Right lobe of liver (tissue), 6 donors: ENCODE measurements at regions not wholly inside any gene's neighbourhood (a gene's known extent, or its start where the extent isn't known, plus 50 kb on each side); places are given as distances from the start of the nearest gene placed in this dataset.

Experiments
- ATAC-seq, 4 donors: fragments of 200-7000 bp; cut with Tn5 transposase; one replicate each; pipeline ENCODE4 v1.9.1; 2020; ENCODE audit warnings: mild to moderate bottlenecking in 4 of 4, moderate library complexity in 4 of 4
- DNase-seq, 3 donors: peaks; one replicate each; pipeline ENCODE4 v3.0.0-alpha.2; 2020
- H3K27ac ChIP-seq, 3 donors: fragments of 200-600 bp; one replicate each; pipeline ENCODE4 v1.8.0; 2022
- H3K27me3 ChIP-seq, 2 donors: fragments of 200-600 bp; one replicate each; pipeline ENCODE4 v1.8.0; 2022
- H3K36me3 ChIP-seq, 4 donors: fragments of 200-600 bp; sonication (generic) in 1 of 4; one replicate each; pipeline versions ENCODE4 v1.5.1 to v1.8.0; 2017 to 2022; ENCODE audit warnings: control low read depth in 1 of 4
- H3K4me1 ChIP-seq, 4 donors: fragments of 200-600 bp; sonication (generic) in 1 of 4; one replicate each; pipeline versions ENCODE4 v1.5.1 to v1.8.0; 2017 to 2022; ENCODE audit warnings: control low read depth in 1 of 4
- H3K4me3 ChIP-seq, 3 donors: fragments of 200-600 bp; one replicate each; pipeline ENCODE4 v1.8.0; 2022
- H3K9me3 ChIP-seq, 4 donors: fragments of 200-600 bp; sonication (generic) in 1 of 4; one replicate each; pipeline versions ENCODE4 v1.5.1 to v1.8.0; 2017 to 2022; ENCODE audit warnings: control low read depth in 1 of 4
- POLR2A ChIP-seq: fragments of 450-650 bp; IDR thresholded peaks from one replicate; pipeline ENCODE4 v1.6.1; 2017; ENCODE audit warnings: antibody characterized with exemption, mild to moderate bottlenecking
- WGBS: methylation state at CpG from one replicate; pipeline ENCODE4 v1.1.6; 2018; ENCODE audit warnings: low coverage, low lambda C conversion rate; ENCODE audit not compliant: insufficient coverage; ENCODE audit errors: missing lambda C conversion rate; 5-methylcytosine and 5-hydroxymethylcytosine counted together
- intact Hi-C, 2 donors: fragments of 100-400 bp; cut with DNase I; formaldehyde crosslinking; loops; one replicate each; pipeline versions ENCODE4 v1.11.2 to v1.14.1; 2022
- TF ChIP-seq, protein P1 (sequence below), 4 donors: fragments of 200-600 bp in 3 of 4; fragments of 450-650 bp in 1 of 4; IDR thresholded peaks; one replicate each; pipeline versions ENCODE4 v1.5.1 to v1.8.0; 2016 to 2022; ENCODE audit warnings: antibody characterized with exemption in 4 of 4, mild to moderate bottlenecking in 2 of 4
- donor health status: DM: no; HTN: yes; CAD: no.
- donor health status: DM: no; HTN: no; CAD: no.
- donor health status: DM: no; HTN: no; CAD: no.
- donor health status: DM: no; HTN: yes; CAD: no.
- donor health status: DM: no; HTN: yes; CAD: no.

GRCh38 chr13:73954808-73955207 lies 179.4 kb downstream of the KLF12 start:
- WGBS = 100% methylated on average over 1 of the region's 1 CpG
- no peak for ATAC-seq
- H3K36me3 ChIP-seq = no peaks in the 10 kb centered on the region
- intact Hi-C loops = no loop called here
- no peaks in the 10 kb centered on the region for H3K9me3 ChIP-seq
- no peak overlapping the region for H3K4me3 ChIP-seq
- no peak overlapping the region for H3K27ac ChIP-seq
- H3K27me3 ChIP-seq = no peaks in the 10 kb centered on the region
- no peaks in the 10 kb centered on the region for H3K4me1 ChIP-seq
- no peak for TF ChIP-seq POLR2A
- TF ChIP-seq, protein P1, sequence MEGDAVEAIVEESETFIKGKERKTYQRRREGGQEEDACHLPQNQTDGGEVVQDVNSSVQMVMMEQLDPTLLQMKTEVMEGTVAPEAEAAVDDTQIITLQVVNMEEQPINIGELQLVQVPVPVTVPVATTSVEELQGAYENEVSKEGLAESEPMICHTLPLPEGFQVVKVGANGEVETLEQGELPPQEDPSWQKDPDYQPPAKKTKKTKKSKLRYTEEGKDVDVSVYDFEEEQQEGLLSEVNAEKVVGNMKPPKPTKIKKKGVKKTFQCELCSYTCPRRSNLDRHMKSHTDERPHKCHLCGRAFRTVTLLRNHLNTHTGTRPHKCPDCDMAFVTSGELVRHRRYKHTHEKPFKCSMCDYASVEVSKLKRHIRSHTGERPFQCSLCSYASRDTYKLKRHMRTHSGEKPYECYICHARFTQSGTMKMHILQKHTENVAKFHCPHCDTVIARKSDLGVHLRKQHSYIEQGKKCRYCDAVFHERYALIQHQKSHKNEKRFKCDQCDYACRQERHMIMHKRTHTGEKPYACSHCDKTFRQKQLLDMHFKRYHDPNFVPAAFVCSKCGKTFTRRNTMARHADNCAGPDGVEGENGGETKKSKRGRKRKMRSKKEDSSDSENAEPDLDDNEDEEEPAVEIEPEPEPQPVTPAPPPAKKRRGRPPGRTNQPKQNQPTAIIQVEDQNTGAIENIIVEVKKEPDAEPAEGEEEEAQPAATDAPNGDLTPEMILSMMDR (IDR thresholded peaks at IDR 0.05) = no peak
- no peak for DNase-seq

DNA sequence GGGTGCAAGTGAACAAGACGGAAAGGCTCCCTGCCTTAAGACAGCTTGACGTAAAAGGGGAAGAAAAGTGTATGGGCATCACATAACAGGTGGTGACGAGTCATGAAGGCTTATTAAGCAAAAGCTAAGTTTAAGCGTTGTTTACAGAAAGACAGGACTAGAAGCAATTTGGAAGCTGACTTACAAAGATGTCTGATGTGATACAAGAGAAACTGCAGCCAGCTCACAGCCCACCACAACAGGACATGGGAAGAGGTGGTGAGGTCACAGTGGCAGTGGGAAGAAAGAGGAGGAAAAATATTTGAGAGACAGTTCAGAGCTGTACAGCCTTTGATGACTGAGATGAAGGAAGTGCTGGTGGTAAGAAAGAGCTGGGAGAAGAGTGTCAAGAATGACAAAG lies 181.6 kb downstream of the KLF12 start:
- DNase-seq (no peak), ATAC-seq (no peak)
- TF ChIP-seq POLR2A = no peak
- TF ChIP-seq, protein P1 (IDR thresholded peaks at IDR 0.05) = no peak
- no peak overlapping the region for H3K27ac ChIP-seq
- WGBS = 94% methylated on average over 2 of the region's 4 CpGs
- intact Hi-C loops = no loop called here
- no peaks in the 10 kb centered on the region for H3K4me1 ChIP-seq
- no peaks in the 10 kb centered on the region for H3K36me3 ChIP-seq
- no peaks in the 10 kb centered on the region for H3K9me3 ChIP-seq
- H3K27me3 ChIP-seq = no peaks in the 10 kb centered on the region
- no peak overlapping the region for H3K4me3 ChIP-seq

GRCh38 chr13:73948848-73949529 lies 185.2 kb downstream of the KLF12 start:
- Histone ChIP-seq H3K9me3 (no peaks in the 10 kb centered on the region), H3K27me3 (no peaks in the 10 kb centered on the region), H3K4me3 (no peak overlapping the region), H3K36me3 (no peaks in the 10 kb centered on the region), H3K4me1 (no peaks in the 10 kb centered on the region), H3K27ac (no peak overlapping the region)
- DNase-seq (no peak), ATAC-seq (no peak)
- intact Hi-C loops = no loop called here
- 36% methylated on average over 1 of the region's 1 CpG for WGBS
- TF ChIP-seq, protein P1 (IDR thresholded peaks at IDR 0.05) = no peak
- no peak for TF ChIP-seq POLR2A

- WGBS = 100% methylated on average over 1 of the region's 5 CpGs
- Histone ChIP-seq H3K9me3 (no peaks in the 10 kb centered on the region), H3K27ac (no peak overlapping the region), H3K27me3 (no peaks in the 10 kb centered on the region), H3K36me3 (no peaks in the 10 kb centered on the region), H3K4me1 (peaks cover 0 to 6% (median 0%) of the 10 kb centered on the region in 4 donors), H3K4me3 (no peak overlapping the region)
- ATAC-seq = peak in 3 of 4 donors; percentile 24 to 38 (median 33)
- no peak for DNase-seq
- TF ChIP-seq, protein P1 (IDR thresholded peaks at IDR 0.05) = no peak
- no peak for TF ChIP-seq POLR2A
- intact Hi-C loops = no loop called here
These were observed 188.3 kb downstream of the KLF12 start for GRCh38 chr13:73945871-73946270.
